Stimulated activated CD4-positive, alpha-beta T cell treated with anti-CD3 and anti-CD28 coated beads, Interleukin-4, amount 100 ng/mL, for 24 hours (primary cell): ENCODE measurements at regions not wholly inside any gene's neighbourhood (a gene's known extent, or its start where the extent isn't known, plus 50 kb on each side); places are given as distances from the start of the nearest gene placed in this dataset.
A peak's percentile ranks its signal among the peaks of the same experiment; 100 is the strongest.
"Not testable (repeated sequence)": the region's sequence is repeated elsewhere in the genome, so short reads cannot be mapped to it uniquely, and the experiment has no call there.

Source experiments
- DNase-seq: peaks from one replicate; pipeline ENCODE4 v3.0.0-alpha.2; 2020

DNA sequence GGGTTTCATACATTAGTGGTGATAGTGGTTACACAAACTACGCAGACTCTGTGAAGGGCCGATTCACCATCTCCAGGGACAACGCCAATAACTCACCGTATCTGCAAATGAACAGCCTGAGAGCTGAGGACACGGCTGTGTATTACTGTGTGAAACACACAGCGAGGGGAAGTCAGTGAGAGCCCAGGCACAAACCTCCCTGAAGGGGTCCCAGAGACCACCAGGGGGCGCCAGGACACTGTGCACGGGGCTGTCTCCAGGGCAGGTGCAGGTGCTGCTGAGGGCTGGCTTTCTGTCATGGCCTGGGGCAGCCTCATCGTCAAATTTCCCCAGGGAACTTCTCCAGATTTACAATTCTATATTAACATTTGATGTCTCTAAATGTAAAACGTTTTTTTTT, 184.6 kb upstream of the TP53TG3C start:
- DNase-seq: peak; percentile 35

DNA sequence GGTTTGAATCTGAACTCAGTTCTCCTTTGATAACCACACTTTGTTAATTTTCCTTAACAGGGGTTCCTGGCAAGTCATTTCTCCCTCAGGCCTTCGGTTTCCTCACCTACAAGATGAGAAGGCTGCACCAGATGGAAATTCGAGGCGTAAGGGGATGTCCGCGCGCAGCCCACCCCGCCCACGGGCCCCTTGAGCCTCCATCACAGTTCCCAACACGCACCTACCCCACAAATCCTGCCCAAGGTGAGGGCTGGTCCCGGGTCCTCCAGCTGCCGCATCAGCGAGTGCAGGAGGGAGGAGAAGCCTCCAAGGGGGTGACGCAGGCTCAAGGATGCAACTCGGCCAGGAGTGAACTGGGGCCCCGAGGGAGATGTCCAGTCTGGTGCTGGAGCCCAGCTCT, 166.9 kb upstream of the TP53TG3C start:
- not testable (repeated sequence) for DNase-seq

GRCh38 chr16:33027941-33028340, 166.1 kb upstream of the TP53TG3C start:
- not testable (repeated sequence) for DNase-seq

DNA sequence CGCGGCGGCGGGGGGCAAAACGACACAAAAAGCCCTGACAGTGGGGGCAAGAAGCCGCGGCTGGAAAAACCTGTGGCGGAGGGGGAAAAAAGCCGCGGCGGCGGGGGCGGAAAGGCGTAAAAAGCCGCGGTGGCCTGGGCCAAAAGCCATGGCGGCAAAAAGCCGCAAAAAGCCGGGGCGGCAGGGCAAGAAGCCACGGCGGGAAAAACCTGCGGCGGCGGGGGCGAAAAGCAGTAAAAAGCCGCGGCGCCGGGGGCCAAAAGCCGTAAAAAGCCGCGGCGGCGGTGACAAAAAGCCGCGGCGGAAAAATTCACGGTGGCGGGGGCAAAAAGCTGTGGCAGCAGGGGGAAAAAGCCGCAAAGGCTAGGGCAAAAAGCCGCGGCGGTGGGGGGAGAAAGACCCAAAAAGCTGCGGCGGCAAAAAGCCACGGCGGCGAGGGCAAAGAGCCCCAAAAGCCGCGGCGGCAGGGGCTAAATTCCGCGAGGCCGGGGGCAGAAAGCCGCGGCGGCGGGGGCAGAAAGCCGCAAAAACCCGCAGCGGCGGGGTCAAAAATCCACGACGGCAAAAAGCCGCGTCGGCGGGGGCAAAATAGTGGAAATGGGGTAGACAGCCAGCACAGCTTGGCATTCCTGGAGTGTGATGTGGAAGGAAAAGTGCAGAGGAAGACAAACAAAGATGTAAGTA, 165.2 kb upstream of the TP53TG3C start:
- not testable (repeated sequence) for DNase-seq

- DNase-seq: not testable (repeated sequence)
These were observed 145.2 kb upstream of the TP53TG3C start for GRCh38 chr16:33048849-33049248.

DNA sequence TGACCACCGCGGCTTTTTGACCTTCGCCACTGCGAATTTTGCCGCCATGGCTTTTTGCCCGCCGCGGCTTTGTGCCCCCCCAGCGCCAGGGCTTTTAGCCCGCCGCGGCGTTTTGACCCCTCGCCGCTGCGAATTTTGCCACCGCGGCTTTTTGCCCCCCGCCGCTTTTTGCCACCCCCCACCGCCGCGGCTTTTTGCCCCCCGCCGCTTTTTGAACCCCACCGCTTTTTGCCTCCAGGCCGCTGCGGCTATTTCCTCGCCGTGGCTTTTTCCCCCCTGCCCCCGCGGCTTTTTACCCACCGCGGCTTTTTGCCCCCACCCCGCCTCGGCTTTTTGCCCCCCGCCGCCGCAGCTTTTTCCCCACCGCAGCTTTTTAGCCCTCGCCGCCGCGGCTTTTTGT, 134.8 kb upstream of the TP53TG3C start:
- DNase-seq: no peak

DNA sequence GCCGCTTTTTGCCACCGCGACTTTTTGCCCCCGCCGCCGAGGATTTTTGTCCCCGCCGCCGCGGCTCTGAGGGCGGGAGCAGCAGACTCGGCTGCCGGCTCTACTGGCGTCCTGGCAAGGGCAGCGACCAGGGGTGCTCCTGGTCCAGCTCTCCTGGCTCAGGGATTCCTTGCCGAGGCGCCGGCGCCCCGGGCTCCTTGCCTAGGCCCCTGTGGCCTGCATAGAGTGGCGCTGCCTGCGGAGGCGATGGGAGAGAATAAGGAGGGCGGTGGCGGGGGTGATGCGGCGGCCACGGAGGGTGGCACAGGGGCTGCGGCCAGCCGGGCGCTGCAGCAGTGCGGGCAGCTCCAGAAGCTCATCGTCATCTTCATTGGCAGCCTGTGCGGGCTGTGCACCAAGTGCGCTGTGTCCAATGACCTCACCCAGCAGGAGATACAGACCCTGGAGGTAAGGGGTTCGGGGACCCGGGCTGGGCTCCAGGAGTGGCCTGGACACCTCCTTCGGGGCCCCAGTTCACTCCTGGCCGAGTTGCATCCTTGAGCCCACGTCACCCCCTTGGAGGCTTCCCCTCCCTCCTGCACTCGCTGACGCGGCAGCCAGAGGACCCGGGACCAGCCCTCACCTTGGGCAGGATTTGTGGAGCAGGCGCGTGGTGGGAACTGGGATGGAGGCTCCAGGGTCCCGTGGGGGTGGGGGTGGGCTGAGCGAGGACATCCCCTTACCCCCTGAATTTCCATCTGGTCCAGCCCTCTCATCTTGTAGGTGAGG, 134.2 kb upstream of the TP53TG3C start:
- DNase-seq: not testable (repeated sequence)

- DNase-seq: not testable (repeated sequence)
These were observed 131.3 kb upstream of the TP53TG3C start for GRCh38 chr16:33062763-33063162.

GRCh38 chr16:33063365-33064170, 130.5 kb upstream of the TP53TG3C start:
- not testable (repeated sequence) for DNase-seq

- DNase-seq: not testable (repeated sequence)
These were observed 129.5 kb upstream of the TP53TG3C start for GRCh38 chr16:33064454-33065073.
